HG03442 (cell line): ENCODE measurements at regions not wholly inside any gene's neighbourhood (a gene's known extent, or its start where the extent isn't known, plus 50 kb on each side); places are given as distances from the start of the nearest gene placed in this dataset.
A peak's percentile ranks its signal among the peaks of the same experiment; 100 is the strongest.

ENCODE experiments used
- ATAC-seq: cut with Tn5 transposase; IDR thresholded peaks from one replicate; pipeline ENCODE4 v1.9.1; 2021; ENCODE audit warnings: mild to moderate bottlenecking, moderate library complexity; ENCODE audit not compliant: unreplicated experiment

- no peak for ATAC-seq
These were observed 99.0 kb upstream of the TNFSF11 start for GRCh38 chr13:42474954-42475353.

- no peak for ATAC-seq
These were observed 96.3 kb upstream of the TNFSF11 start for GRCh38 chr13:42477596-42478190.

DNA sequence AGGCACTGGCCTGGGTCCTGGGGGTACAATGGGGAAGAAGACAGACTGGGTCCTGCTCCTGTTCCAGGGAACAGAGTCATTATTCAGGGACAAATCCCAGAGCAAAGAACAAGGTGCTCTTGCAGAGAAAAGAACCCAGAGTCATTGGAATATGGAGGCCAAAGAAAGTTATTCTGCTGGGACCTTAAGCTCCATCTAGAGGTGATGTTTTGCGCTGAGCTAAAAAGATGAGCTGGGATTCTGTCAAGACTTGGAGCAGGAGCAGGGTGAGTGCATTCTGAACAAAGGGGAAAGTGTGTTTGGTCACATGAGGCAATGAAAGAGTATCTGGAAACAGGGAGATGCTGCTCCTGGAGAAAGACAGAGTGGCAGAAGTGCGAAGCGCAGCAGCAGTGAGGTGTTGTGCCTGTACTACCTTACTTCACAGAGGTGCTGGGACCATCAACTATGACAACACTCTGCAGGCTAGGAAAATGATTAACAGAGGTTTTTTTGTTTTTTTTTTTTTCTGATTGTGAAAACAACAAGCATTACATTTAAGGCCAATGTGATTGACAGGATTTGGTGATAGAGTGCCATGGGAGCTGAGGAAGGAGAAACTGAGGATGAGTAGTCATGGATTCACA is 95.3 kb upstream of the TNFSF11 start:
- ATAC-seq: no peak

GRCh38 chr13:42484386-42484785 is 89.6 kb upstream of the TNFSF11 start:
- ATAC-seq: no peak

DNA sequence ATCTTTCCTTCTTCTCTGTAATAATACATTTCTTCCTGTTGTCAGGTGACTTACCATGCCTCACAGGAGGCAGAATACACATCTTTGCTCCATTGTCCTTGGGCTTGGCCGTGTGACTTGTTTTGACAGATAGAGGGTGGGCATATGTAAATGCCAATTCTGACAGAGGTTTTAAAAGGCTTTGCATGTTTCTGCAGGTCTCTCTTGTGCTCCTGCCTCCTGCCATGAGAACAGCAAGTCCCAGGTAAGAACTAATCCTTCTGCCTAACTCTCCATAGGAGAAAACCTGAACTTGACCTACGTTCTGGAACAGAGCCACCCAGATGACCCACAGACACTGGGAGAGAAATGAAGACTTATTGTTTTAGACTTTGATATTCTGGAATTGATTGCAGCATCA is 88.7 kb upstream of the TNFSF11 start:
- ATAC-seq: no peak

DNA sequence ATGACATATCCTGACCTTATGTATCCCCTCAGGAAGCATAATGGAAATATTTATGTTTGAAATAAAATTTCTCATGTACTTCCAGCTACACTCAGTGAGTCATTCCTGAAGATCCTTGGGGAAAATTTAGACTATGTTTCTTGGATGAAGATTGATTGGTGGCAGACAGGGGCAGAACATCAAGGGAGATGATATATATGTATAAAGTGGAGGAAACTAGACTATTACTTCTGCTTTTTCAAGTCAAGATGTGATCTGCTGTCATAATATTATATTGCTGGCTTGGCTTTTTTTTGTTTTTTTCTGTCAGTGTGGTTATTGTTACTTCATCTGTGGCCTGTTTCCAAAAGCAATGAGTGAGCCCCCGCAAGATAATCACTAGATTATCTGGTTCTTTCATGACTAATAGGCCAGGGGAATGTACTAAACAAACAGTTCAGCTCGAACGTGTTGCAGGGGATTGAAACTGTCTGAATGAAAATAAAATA is 87.2 kb upstream of the TNFSF11 start:
- ATAC-seq: no peak

GRCh38 chr13:42487221-42487620 is 86.7 kb upstream of the TNFSF11 start:
- no peak for ATAC-seq

DNA sequence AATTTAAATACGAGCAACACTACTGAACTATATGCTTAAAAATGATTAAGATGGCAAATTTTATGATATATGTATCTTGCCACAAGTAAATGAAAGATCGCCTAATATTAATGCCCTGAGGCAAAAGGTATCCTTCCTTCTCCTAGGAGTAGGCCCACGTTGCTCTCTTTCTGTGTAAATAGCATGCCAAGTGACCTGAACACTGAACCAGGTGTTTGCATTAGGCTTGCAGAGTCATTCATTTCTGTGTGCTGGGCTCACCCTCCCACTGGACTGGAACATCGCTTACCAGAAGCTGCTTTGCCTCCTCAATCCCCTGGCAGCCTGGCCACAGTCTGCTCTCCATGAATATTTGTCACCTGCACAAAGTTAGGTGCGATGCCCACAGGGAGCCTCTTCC is 83.3 kb upstream of the TNFSF11 start:
- no peak for ATAC-seq

GRCh38 chr13:42492372-42492920 is 81.5 kb upstream of the TNFSF11 start:
- no peak for ATAC-seq

DNA sequence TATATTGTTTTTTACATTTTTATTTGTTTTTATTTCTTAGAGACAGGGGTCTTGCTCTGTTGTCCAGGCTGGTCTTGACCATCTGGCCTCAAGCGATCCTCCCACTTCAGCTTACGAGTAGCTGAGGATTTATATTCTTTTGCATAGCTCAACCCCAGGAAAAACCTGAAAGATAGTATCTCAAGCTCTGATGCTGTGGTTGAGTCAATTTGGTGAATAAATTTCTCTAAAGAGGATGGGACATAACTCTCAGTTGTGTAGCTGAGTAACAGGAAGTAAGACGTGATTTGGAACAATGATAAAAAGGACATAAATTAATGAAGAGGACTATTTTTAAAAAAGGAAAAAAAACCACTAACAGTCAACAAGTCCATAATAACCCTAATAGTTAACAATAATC is 79.8 kb upstream of the TNFSF11 start:
- no peak for ATAC-seq

DNA sequence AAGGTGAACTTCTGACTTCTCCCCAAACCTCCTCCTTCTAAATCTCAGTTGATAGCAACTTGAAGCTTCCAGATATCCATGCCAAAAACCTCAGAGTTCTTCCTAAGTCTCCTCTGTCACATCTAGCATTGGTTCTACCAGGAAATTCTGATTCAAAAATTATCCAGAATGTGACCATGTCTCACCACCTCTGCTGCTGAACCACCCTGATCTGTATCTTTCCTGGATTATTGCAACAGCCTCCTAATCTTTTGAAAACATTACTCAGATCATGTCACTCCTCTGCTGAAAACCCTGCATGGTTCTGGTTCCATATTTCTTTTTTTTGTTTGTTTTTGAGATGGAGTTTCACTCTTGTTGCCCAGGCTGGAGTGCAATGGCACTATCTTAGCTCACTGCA is 78.7 kb upstream of the TNFSF11 start:
- ATAC-seq: no peak

DNA sequence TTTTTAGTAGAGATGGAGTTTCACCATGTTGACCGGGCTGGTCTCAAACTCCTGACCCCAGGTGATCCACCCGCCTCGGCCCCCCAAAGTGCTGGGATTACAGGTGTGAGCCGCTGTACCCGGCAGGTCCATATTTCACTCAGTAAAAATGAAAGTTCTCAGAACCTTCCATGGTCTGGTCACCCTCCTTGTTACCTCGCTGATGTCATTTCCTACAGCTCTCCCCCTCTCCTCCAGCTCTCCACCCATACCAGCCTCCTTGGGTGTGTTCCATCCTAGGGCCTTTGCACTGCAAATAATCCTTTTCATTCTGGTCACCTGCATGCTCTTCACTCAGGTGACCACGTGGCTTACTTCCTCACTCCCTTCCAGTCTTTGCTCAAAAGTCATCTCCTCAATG is 78.2 kb upstream of the TNFSF11 start:
- no peak for ATAC-seq

DNA sequence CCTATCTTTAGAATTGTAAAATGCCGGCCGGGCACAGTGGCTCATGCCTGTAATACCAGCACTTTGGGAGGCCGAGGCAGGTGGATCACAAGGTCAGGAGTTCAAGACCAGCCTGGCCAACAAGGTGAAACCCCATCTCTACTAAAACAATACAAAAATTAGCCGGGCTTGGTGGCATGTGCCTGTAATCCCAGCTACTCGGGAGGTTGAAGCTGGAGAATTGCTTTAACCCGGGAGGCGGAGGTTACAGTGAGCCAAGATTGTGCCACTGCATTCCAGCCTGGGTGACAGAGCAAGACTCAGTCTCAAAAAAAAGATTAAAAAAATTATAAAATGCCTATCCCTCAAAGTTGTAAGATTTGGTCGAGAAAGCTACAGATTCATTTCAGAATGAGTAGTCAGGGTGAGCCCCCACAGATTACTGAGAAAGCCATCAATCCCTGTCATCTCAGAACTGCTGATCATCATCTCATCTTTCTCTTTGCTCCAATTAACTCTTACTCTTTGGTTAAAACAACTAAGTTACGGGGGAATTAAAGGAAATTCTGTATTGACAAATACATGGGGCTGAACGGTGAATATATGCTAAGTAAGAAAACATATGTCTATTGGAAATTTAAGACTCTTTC is 76.9 kb upstream of the TNFSF11 start:
- peak; percentile 33 for ATAC-seq

GRCh38 chr13:42497798-42498197 is 76.2 kb upstream of the TNFSF11 start:
- peak; percentile 91 for ATAC-seq

DNA sequence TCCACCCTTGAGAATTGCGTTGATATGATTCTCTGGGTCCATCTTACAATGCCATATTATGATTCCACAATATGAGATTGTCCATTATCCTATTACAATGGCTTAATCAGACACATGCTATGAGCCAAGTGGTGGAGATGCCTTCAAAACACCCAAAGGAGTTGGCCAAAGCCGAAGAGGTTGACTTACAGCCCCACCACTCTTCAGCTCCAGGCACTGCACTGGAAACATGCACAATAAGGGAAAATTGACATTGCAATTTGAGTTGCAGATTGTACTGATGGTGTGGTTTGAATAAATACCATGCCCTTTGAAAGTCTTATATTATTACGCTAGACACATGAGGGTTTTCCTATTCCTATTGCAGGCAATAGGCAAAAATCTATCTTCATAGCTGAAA is 75.4 kb upstream of the TNFSF11 start:
- ATAC-seq: no peak
